Aorta (tissue), 5 donors: ENCODE measurements at regions not wholly inside any gene's neighbourhood (a gene's known extent, or its start where the extent isn't known, plus 50 kb on each side); places are given as distances from the start of the nearest gene placed in this dataset.

Experiments
- ATAC-seq: fragments of 200-7000 bp; cut with Tn5 transposase; one replicate; pipeline ENCODE4 v1.9.1; 2022; ENCODE audit warnings: moderate library complexity; ENCODE audit not compliant: low FRiP score
- DNase-seq, 2 donors: peaks; one replicate each; pipeline ENCODE4 v3.0.0-alpha.2; 2020
- H3K27ac ChIP-seq, 2 donors: one replicate each; pipeline ENCODE4 v1.5.1; 2013; ENCODE audit warnings: low read length in 2 of 2, mild to moderate bottlenecking in 2 of 2, moderate library complexity in 2 of 2, control low read depth in 1 of 2, inconsistent platforms in 1 of 2, low read depth in 1 of 2
- H3K27me3 ChIP-seq, 2 donors: one replicate each; pipeline ENCODE4 v1.6.1; 2013; ENCODE audit warnings: control low read depth in 1 of 2, low read length in 1 of 2, mild to moderate bottlenecking in 1 of 2, moderate library complexity in 1 of 2; ENCODE audit not compliant: insufficient read depth in 2 of 2, control insufficient read depth in 1 of 2
- H3K36me3 ChIP-seq, 2 donors: one replicate each; pipeline ENCODE4 v1.6.1; 2013; ENCODE audit warnings: control low read depth in 1 of 2, low read length in 1 of 2, mild to moderate bottlenecking in 1 of 2; ENCODE audit not compliant: insufficient read depth in 2 of 2, control insufficient read depth in 1 of 2
- H3K4me1 ChIP-seq, 2 donors: one replicate each; pipeline ENCODE4 v1.6.1; 2013; ENCODE audit warnings: low read length in 2 of 2, control low read depth in 1 of 2, mild to moderate bottlenecking in 1 of 2, moderate library complexity in 1 of 2; ENCODE audit not compliant: insufficient read depth in 2 of 2, control insufficient read depth in 1 of 2
- H3K4me3 ChIP-seq, 2 donors: one replicate each; pipeline ENCODE4 v1.5.1; 2013; ENCODE audit warnings: low read length in 2 of 2, control low read depth in 1 of 2, mild to moderate bottlenecking in 1 of 2
- H3K9me3 ChIP-seq: one replicate; pipeline ENCODE4 v1.6.1; 2013; ENCODE audit warnings: mild to moderate bottlenecking, low read length; ENCODE audit not compliant: control insufficient read depth
- WGBS, 2 donors: extraction: QIAGEN DNeasy Blood & Tissue Kit; methylation state at CpG; one replicate each; pipeline ENCODE4 v1.1.7; 2013; 5-methylcytosine and 5-hydroxymethylcytosine counted together
- intact Hi-C, 2 donors: fragments of 100-400 bp; cut with DNase I; formaldehyde crosslinking; loops; one replicate each; pipeline versions ENCODE4 v1.14.2 to v1.15.0; 2022
- donor health status: healthy with polysubstance abuse.
- donor health status: Bipolar disorder and iron deficiency.
- donor health status: DM: no; HTN: no; CAD: no.
- donor health status: DM: no; HTN: no; CAD: no.
- donor health status: DM: yes; HTN: yes; CAD: no.

DNA sequence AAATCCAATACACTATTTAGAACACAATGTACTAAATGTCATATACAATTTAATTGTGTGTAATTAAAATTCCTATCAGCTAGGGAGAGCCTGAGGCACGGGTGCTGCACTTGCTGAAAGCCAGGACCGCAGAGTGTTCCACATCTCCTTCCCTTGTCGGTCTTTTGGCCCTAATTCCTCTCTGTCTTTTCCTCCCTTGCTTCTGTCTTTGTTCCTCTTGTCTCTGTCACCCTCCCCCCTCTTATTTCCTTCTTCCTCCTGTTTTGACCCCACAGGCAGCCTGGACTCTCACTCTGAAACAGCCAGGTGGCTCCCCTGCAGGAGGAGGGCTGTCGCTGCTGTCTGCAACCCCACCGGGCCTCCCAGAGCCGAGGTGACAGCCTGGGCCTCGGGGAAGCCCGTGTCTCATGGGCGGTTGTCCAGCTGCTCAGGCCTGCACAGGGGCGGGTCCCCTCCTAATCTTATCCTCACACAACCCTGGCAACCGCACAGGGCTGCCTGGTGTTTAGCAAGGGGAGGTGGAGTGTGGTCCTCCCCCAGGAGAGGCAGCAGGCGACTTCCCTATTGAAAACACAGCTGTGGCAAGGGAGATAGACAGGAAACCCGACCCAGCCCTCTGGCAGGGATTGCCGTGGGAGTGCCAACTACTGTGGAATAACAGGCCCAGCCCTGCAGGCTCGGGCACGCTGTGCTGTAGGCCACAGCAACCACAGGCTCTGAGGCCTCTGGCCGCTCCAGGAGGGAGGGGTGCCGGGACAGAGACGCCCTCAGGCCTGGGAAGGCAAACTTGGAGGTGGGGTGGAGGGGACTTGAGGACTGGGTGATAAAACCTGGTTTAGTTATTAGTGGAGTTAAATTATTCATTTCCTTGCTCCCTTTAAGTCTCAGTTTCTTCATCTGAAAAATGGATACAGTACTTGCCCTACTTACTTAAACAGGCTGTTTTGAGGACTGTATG is 68.8 kb upstream of the WDR26 start:
- H3K9me3 ChIP-seq = no peaks in the 10 kb centered on the region
- no peaks in the 10 kb centered on the region for H3K27me3 ChIP-seq
- peak overlapping the region; percentile 24 to 68 for H3K27ac ChIP-seq
- intact Hi-C loops = no loop called here
- DNase-seq = peak; percentile 89 to 94
- H3K36me3 ChIP-seq = no peaks in the 10 kb centered on the region
- H3K4me3 ChIP-seq = no peak overlapping the region
- ATAC-seq = peak; percentile 90
- no peaks in the 10 kb centered on the region for H3K4me1 ChIP-seq
- 0 to 2% methylated on average over 19 of the region's 19 CpGs for WGBS, 2 donors

DNA sequence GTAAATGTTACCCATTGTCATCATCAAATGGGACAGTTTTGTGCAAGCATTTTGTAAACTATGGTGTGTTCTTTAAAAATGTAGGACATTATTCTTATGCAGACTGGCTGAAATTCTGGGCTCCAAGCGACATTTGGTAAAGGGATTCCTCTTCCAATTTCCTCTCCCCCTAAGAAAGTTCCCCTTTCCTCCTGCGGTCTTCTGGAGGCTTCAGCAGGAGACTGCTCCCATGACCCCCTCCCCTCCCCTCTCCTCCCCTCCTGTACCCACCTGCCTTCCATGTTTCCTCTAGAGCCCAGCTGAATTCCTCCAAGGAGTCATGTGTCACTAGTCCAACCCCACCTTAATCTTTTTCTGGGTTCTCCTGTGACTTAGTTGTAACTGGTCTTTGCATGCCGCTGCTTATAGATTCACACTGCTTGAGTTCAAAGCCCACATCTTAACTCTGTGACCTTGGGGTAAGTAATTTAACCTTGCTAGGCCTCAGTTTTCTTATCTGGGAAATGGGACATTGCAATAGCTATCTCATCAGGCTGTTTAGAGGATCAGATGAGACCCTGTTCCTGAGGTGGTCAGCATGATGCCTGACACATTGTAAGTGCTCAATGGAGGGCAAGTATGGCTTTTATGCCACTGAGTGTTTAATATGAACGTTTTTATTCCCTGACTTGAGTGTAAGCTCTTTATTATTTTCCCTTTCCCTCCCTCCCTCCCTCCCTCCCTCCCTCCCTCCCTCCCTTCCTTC is 69.9 kb upstream of the WDR26 start:
- H3K4me3 ChIP-seq = no peak overlapping the region
- H3K4me1 ChIP-seq = no peaks in the 10 kb centered on the region
- WGBS, 2 donors = 84 to 85% methylated on average over 4 of the region's 4 CpGs
- intact Hi-C loops = no loop called here
- DNase-seq (no peak), ATAC-seq (no peak)
- H3K27ac ChIP-seq = peak overlapping the region in 1 of 2 donors; percentile 24
- no peaks in the 10 kb centered on the region for H3K27me3 ChIP-seq
- H3K9me3 ChIP-seq = no peaks in the 10 kb centered on the region
- no peaks in the 10 kb centered on the region for H3K36me3 ChIP-seq

DNA sequence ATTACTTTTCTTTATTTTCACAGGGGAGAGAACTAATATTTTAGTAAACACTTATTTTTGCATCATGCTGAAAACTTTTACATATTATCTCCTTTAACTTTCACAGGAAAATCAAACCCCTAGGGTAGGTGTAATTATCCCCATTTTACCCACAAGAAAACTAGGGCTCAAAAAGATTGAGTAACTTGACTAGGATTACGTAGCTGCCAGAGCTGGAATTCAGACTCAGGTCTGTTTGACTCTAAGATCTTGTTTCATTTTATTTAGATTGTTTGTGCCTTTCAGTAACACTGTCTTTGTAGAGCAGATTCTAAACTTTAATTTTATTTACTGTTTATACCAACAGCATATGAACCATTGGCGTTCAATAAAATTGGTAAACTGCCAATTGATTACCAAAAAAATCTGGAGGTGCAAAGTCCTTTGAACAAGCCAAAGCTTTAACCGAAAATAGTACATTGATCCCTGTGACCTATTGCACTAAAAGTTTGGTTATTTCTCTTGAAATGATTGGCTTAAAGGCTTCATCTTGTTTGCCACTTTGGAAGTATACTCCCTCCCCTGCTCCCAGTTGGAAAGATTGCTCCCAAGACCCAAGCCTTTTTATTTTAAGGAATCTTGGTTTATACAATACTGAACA is 71.0 kb upstream of the WDR26 start:
- no peak for DNase-seq
- H3K27ac ChIP-seq = no peak overlapping the region
- WGBS, 2 donors = 92% methylated on average over 3 of the region's 3 CpGs
- no peaks in the 10 kb centered on the region for H3K4me1 ChIP-seq
- H3K27me3 ChIP-seq = no peaks in the 10 kb centered on the region
- H3K9me3 ChIP-seq = no peaks in the 10 kb centered on the region
- H3K36me3 ChIP-seq = no peaks in the 10 kb centered on the region
- intact Hi-C loops = no loop called here
- no peak overlapping the region for H3K4me3 ChIP-seq
- no peak for ATAC-seq

DNA sequence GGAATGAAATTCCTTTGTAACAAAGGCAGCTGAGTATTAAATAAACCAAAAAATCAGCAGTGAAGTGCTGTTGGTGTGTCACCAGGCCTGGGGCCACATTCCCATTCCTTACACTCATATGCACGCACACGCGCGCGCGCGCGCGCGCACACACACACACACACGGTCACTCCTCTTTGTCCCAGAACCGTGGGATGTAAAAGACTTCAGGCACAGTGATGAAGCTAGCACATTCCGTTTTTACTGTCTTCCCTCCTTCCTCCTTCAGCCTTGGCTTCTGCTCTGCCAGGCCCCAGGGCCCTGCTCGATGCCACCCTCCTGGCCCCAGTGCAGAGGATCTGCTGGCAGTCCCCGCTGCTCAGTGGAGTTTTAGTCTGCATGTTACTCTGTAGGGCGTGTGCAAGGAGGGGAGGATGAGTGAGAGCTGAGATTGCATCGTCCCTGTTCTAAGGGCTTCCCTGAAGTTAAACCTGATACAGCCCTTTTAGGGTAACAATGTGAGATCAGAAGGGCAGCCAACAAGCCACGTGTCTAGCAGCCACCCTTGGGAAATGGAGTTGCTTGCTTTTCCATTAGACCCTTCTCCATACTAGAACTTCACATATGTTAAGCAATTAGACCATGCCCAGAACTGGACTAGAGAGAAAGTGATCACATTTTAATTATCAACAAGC is 71.7 kb upstream of the WDR26 start:
- no peaks in the 10 kb centered on the region for H3K9me3 ChIP-seq
- 84 to 85% methylated on average over 18 of the region's 18 CpGs for WGBS, 2 donors
- H3K27me3 ChIP-seq = no peaks in the 10 kb centered on the region
- H3K27ac ChIP-seq = no peak overlapping the region
- H3K36me3 ChIP-seq = no peaks in the 10 kb centered on the region
- H3K4me1 ChIP-seq = no peaks in the 10 kb centered on the region
- ATAC-seq (no peak), DNase-seq (no peak)
- H3K4me3 ChIP-seq = no peak overlapping the region
- intact Hi-C loops = no loop called here

DNA sequence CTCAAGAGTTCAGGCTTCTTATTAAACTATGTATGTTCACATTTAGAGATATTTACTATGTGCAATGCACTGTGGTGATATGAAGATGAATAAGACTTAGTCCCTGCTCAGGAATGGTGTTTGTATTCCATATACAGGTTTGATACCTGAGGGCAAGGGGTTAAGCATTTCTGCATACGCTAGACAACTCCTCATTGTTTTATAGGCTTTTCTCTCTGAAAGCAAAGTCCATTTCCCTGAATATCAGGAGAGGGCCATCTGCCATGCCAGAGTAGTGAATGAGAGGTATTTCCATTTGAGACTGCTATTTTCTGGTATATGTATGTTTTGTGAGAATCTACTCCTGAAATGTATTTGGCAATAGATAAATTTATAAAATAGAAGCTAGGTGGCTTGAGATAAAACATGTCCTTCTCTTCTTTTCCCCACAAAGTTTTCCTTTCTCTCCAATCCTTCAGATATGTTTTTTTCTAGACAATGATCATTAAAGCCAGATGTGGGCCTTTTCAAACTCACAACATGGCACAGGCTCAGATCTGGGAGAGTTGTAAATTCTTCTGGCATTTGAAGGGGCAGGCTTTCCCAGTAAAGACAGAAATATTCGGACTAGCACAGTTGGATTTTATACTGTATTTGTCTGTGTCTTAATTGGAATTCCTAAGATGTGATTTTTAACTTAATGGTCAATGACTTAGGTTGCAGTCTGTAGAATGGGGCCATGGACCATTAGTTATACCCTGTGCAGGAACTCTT is 73.3 kb upstream of the WDR26 start:
- 70 to 72% methylated on average over 2 of the region's 2 CpGs for WGBS, 2 donors
- Histone ChIP-seq H3K4me3 (no peak overlapping the region), H3K9me3 (no peaks in the 10 kb centered on the region), H3K27ac (no peak overlapping the region), H3K36me3 (no peaks in the 10 kb centered on the region), H3K4me1 (no peaks in the 10 kb centered on the region), H3K27me3 (no peaks in the 10 kb centered on the region)
- ATAC-seq (no peak), DNase-seq (no peak)
- intact Hi-C loops = no loop called here

DNA sequence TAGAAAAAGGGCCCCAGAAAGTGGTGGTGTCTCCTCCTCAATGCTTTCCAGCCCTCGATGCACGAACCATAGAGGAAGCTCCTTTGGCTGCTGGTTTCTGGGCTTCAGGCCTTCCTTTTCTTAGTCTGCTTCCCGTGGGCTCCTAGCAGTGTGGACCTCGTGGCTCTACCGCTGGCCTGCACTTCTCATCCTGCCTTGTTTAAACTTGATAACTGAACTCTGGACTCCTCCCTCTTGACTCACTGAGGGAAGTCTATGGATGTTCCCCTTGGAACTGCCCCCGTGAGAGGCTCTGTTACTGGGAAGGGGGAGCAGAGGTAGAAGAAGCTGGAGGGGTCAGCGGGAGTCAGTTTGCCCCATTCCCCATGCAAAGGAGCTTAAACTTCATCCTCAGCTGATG is 75.3 kb upstream of the WDR26 start:
- Histone ChIP-seq H3K9me3 (no peaks in the 10 kb centered on the region), H3K4me3 (no peak overlapping the region), H3K4me1 (no peaks in the 10 kb centered on the region), H3K27ac (no peak overlapping the region), H3K36me3 (no peaks in the 10 kb centered on the region), H3K27me3 (no peaks in the 10 kb centered on the region)
- DNase-seq = peak in 1 of 2 donors; percentile 63
- no peak for ATAC-seq
- intact Hi-C loops = loop anchor here in 1 of 2 donors (5.0 to 10.0 kb wide), 2 partner anchors 342 to 415 kb away; partner anchors contain the start of gene DNAH14
- 85 to 91% methylated on average over 7 of the region's 7 CpGs for WGBS, 2 donors

DNA sequence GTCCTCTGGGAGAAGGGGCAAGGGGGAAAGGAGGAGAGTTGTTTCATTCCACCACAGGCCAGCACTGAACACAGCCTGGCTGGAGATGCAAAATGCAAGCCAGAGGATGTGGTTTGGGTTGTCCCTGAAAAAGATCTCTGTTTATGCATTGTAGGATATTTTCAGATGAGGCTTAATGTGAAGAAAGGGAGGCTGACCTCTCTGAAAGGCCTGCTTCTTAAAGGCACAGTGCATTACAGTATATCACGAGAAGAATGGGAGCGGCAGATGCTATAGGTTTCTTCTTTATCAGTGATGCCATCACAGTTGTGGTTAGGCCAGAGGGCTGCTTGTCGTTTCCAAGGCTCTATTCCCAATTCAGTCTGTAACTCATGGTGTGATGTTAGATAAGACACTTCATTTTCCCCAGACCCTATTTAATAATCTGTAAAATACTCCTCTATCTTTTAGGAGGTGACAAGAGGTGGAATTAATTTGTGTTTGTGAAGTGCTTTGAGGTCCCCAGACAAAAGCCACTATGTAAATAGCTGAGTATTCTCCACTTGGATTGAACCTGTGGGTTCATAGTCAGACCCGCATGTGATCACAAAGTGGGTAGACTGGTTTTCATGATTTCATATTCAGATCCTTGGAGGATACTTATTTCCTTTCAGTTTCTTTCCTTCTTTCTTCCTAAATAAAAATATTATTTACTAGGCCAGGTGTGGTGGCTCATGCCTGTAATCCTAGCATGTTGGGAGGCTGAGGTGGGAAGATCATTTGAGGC is 76.5 kb upstream of the WDR26 start:
- H3K9me3 ChIP-seq = no peaks in the 10 kb centered on the region
- H3K27ac ChIP-seq = no peak overlapping the region
- DNase-seq (no peak), ATAC-seq (no peak)
- intact Hi-C loops = loop anchor here in 1 of 2 donors (5.0 to 10.0 kb wide), 2 partner anchors 341 to 414 kb away; partner anchors contain the start of gene DNAH14
- no peak overlapping the region for H3K4me3 ChIP-seq
- no peaks in the 10 kb centered on the region for H3K27me3 ChIP-seq
- no peaks in the 10 kb centered on the region for H3K36me3 ChIP-seq
- WGBS, 2 donors = 88 to 94% methylated on average over 4 of the region's 4 CpGs
- H3K4me1 ChIP-seq = no peaks in the 10 kb centered on the region
